ENCODE measurements at regions not wholly inside any gene's neighbourhood (a gene's known extent, or its start where the extent isn't known, plus 50 kb on each side); places are given as distances from the start of the nearest gene placed in this dataset.

DNA sequence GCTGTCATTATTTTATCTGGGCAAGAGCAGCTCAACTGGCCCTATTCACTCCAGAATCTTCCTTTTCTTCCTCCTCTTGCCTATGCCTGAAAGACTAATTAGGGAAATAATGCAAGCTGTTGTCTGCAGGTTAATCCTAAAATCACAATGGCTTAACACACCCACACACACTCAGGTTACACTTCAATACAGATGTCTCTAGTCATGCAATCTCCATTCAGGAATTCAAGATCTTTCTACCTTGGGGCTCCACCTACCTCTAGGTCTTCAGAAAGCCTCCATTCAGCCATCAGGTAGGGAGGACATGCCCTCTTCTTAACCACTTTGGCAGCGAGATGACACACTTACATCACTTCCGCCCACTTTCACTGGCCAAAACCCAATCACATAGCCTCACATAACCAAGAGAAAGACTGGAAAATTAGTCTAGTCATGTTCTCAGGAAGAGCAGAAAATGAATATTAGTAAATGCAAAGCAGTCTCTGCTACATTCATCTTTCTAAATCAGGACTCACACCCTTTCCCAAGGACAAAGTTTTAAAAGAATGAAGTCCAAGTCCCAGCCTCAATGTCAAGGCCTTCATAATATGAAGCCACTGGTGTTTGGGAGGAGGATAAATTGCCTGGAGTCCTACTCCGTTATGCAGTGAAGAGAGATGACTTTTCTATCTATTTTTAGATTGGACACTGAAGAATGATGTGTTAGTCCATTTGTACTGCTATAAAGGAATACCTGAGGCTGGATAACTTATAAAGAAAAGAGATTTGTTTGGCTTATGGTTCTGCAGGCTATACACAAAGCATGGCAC is 428.1 kb downstream of the EFNA5 start:
- CTCF ChIA-PET: no interaction called here
- no peak for DNase-seq (ENCODE audit: extremely low spot score)
- TF ChIP-seq HDGF (IDR thresholded peaks at IDR 0.05; ENCODE audit: borderline replicate concordance) (no peak), CTBP1 (IDR thresholded peaks at IDR 0.05; ENCODE audit: borderline replicate concordance) (no peak), ARNT (IDR thresholded peaks at IDR 0.05) (no peak), L3MBTL2 (conservative IDR thresholded peaks at IDR 0.05) (no peak), SP1 (IDR thresholded peaks at IDR 0.05) (no peak), LEF1 (IDR thresholded peaks at IDR 0.05; ENCODE audit: borderline replicate concordance) (no peak)
- TF ChIP-seq, protein P1, sequence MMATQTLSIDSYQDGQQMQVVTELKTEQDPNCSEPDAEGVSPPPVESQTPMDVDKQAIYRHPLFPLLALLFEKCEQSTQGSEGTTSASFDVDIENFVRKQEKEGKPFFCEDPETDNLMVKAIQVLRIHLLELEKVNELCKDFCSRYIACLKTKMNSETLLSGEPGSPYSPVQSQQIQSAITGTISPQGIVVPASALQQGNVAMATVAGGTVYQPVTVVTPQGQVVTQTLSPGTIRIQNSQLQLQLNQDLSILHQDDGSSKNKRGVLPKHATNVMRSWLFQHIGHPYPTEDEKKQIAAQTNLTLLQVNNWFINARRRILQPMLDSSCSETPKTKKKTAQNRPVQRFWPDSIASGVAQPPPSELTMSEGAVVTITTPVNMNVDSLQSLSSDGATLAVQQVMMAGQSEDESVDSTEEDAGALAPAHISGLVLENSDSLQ (IDR thresholded peaks at IDR 0.05): no peak
- POLR2A ChIA-PET: no interaction called here

DNA sequence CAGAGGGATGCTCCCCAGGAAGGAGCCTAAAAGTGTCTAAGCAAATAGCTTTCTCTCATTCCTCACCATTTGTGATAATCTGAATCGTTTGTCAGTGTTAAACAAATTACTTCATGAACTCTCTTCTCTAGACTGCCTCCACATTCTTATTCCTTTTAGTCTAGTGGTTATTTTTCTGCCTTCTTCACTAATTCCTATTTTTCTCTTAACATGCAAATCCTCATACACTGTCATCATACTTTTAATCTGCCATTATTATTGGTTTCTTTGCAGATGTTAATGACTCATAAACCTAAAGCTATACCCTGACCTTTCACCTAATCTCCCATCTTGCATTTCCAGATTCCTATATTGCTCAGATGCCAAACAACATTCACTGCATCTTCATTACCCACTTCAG is 428.9 kb downstream of the EFNA5 start:
- no peak for DNase-seq (ENCODE audit: extremely low spot score)
- ChIA-PET CTCF (no interaction called here), POLR2A (no interaction called here)
- no peak for TF ChIP-seq CTBP1 (IDR thresholded peaks at IDR 0.05; ENCODE audit: borderline replicate concordance)
- TF ChIP-seq BHLHE40 (IDR thresholded peaks at IDR 0.05; ENCODE audit: borderline replicate concordance): no peak

DNA sequence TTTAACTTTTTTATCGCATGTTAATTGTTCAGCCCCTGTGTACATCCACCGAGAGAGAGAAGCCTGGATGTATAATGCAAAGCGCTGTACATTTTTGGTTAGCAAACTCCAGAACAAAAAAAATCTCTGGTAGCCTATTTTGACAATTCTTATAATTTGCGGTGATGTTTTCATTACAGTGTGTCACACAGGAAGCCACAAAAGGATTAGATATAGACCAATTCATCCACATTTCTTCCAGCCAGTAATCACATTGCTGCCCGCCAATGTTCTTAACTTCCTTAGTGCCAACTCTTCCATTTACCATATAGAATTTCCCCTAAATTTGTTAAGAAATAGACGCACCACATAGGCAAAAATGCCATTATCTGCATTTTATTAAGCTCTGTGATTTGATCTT is 435.6 kb downstream of the EFNA5 start:
- CTCF ChIA-PET: interaction anchor here (1.0 kb wide), 1 partner anchor 13 kb away, joined by 4 read pairs; no protein-coding TSS in a partner anchor
- no peak for DNase-seq (ENCODE audit: extremely low spot score)
- no peak for TF ChIP-seq FOXA1 (IDR thresholded peaks at IDR 0.05)
- no peak for TF ChIP-seq NFRKB (IDR thresholded peaks at IDR 0.05)
- TF ChIP-seq FOXK2 (IDR thresholded peaks at IDR 0.05): no peak
- TF ChIP-seq TARDBP (IDR thresholded peaks at IDR 0.05): no peak
- TF ChIP-seq HDGF (IDR thresholded peaks at IDR 0.05; ENCODE audit: borderline replicate concordance): no peak
- no peak for TF ChIP-seq LEF1 (IDR thresholded peaks at IDR 0.05; ENCODE audit: borderline replicate concordance)
- no peak for TF ChIP-seq SP1 (IDR thresholded peaks at IDR 0.05)
- no peak for TF ChIP-seq SUZ12 (IDR thresholded peaks at IDR 0.05)
- POLR2A ChIA-PET: no interaction called here

DNA sequence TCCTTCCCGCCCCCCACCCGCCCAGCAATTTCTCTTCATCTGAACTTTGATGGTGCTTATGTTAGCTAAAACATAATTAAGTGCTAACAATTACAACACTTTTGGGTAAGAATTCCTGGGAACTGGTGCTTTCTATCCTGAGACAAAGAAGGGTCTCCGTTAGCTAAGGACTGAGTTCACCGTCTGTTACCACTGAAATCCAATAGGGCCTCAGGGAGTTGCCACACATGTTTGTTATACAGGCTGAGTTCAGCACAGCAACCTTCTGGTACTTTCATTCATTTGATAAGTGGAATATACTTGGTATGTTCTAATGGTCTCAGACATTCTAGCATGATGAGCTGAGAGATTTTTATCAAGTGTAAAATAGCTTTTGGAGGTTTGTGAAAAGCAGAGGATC is 437.9 kb downstream of the EFNA5 start:
- ChIA-PET CTCF (interaction anchor here (0.6 kb wide), 1 partner anchor 36 kb away, joined by 6 read pairs; no protein-coding TSS in a partner anchor), POLR2A (no interaction called here)
- TF ChIP-seq, protein P1 (IDR thresholded peaks at IDR 0.05): no peak
- TF ChIP-seq FOXA1 (IDR thresholded peaks at IDR 0.05) (no peak), BHLHE40 (IDR thresholded peaks at IDR 0.05; ENCODE audit: borderline replicate concordance) (no peak), ELF4 (IDR thresholded peaks at IDR 0.05) (no peak), ZNF384 (IDR thresholded peaks at IDR 0.05) (no peak), SP1 (IDR thresholded peaks at IDR 0.05) (no peak), SUZ12 (IDR thresholded peaks at IDR 0.05) (no peak), HDGF (IDR thresholded peaks at IDR 0.05; ENCODE audit: borderline replicate concordance) (no peak), FOXK2 (IDR thresholded peaks at IDR 0.05) (no peak), NFRKB (IDR thresholded peaks at IDR 0.05) (no peak), LEF1 (IDR thresholded peaks at IDR 0.05; ENCODE audit: borderline replicate concordance) (no peak), L3MBTL2 (conservative IDR thresholded peaks at IDR 0.05) (no peak), CTBP1 (IDR thresholded peaks at IDR 0.05; ENCODE audit: borderline replicate concordance) (no peak), TARDBP (IDR thresholded peaks at IDR 0.05) (no peak), FOXM1 (IDR thresholded peaks at IDR 0.05; ENCODE audit: borderline replicate concordance) (no peak), ARNT (IDR thresholded peaks at IDR 0.05) (no peak)
- no peak for DNase-seq (ENCODE audit: extremely low spot score)

DNA sequence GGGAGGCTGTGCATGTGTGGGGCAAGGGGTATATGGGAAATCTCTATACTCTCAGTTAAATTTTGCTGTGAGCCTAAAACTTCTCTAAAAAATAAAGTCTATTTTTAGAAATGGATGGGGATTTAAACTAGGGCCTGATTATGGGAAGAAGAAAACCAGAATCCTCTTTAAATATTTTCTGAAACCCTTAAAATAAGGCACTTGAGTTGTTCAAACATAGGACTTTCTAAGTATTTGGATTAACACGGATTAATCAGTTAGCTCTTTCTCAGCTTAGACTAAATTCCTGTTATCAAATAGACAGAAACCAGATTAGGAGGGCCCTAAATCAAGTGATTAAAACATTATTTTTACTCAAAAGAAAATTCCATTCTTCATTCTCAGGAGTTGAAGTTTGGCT is 438.4 kb downstream of the EFNA5 start:
- POLR2A ChIA-PET: no interaction called here
- DNase-seq (ENCODE audit: extremely low spot score): no peak
- TF ChIP-seq, protein P1 (IDR thresholded peaks at IDR 0.05): no peak
- no peak for TF ChIP-seq HDGF (IDR thresholded peaks at IDR 0.05; ENCODE audit: borderline replicate concordance)
- TF ChIP-seq FOXA1 (IDR thresholded peaks at IDR 0.05): no peak
- TF ChIP-seq SUZ12 (IDR thresholded peaks at IDR 0.05): no peak
- TF ChIP-seq TARDBP (IDR thresholded peaks at IDR 0.05): no peak
- no peak for TF ChIP-seq FOXM1 (IDR thresholded peaks at IDR 0.05; ENCODE audit: borderline replicate concordance)
- no peak for TF ChIP-seq LEF1 (IDR thresholded peaks at IDR 0.05; ENCODE audit: borderline replicate concordance)
- no peak for TF ChIP-seq L3MBTL2 (conservative IDR thresholded peaks at IDR 0.05)
- no peak for TF ChIP-seq ELF4 (IDR thresholded peaks at IDR 0.05)
- TF ChIP-seq ARNT (IDR thresholded peaks at IDR 0.05): no peak
- no peak for TF ChIP-seq SP1 (IDR thresholded peaks at IDR 0.05)
- CTCF ChIA-PET: interaction anchor here (0.6 to 1.2 kb wide), 2 partner anchors 16 to 37 kb away, joined by 3 to 6 read pairs; no protein-coding TSS in a partner anchor

DNA sequence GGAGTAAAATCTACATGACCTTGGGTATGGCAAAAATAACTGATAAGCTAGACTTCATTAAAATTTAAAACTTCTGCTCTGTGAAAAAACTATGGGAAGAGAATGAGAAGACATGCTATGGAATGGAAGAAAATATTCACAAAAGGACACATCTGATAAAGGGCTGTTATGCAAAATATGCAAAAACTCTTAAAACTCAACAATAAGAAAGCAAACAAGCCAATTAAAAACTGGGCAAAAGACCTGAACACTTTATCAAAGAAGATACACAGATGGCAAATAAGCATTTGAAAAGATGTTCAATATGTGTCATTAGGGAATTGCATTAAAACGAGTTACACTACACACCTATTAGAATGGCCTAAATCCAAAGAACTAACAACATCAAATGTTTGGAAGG is 439.5 kb downstream of the EFNA5 start:
- ChIA-PET CTCF (interaction anchor here (1.2 kb wide), 1 partner anchor 17 kb away, joined by 3 read pairs; no protein-coding TSS in a partner anchor), POLR2A (no interaction called here)
- TF ChIP-seq ARNT (IDR thresholded peaks at IDR 0.05) (no peak), ELF4 (IDR thresholded peaks at IDR 0.05) (no peak), CTBP1 (IDR thresholded peaks at IDR 0.05; ENCODE audit: borderline replicate concordance) (no peak), TARDBP (IDR thresholded peaks at IDR 0.05) (no peak), SUZ12 (IDR thresholded peaks at IDR 0.05) (no peak), FOXA1 (IDR thresholded peaks at IDR 0.05) (no peak), NFRKB (IDR thresholded peaks at IDR 0.05) (no peak), SP1 (IDR thresholded peaks at IDR 0.05) (no peak), LEF1 (IDR thresholded peaks at IDR 0.05; ENCODE audit: borderline replicate concordance) (no peak), ZNF384 (IDR thresholded peaks at IDR 0.05) (no peak), HDGF (IDR thresholded peaks at IDR 0.05; ENCODE audit: borderline replicate concordance) (no peak), BHLHE40 (IDR thresholded peaks at IDR 0.05; ENCODE audit: borderline replicate concordance) (no peak)
- TF ChIP-seq, protein P1 (IDR thresholded peaks at IDR 0.05): no peak

More for the DNA sequence above, 439.5 kb downstream of the EFNA5 start:
- no peak for DNase-seq (ENCODE audit: extremely low spot score)

All from HEK293T (cell line).